ENCODE measurements at regions not wholly inside any gene's neighbourhood (a gene's known extent, or its start where the extent isn't known, plus 50 kb on each side); places are given as distances from the start of the nearest gene placed in this dataset.

- Histone ChIP-seq H3K36me3 (replicated peaks; ENCODE audit: insufficient read depth, low read depth) (no peaks in the 10 kb centered on the region), H3K9me2 (replicated peaks; ENCODE audit: insufficient read depth) (no peaks in the 10 kb centered on the region), H3K4me3 (no peak overlapping the region), H3K4me2 (no peak overlapping the region), H3K27me3 (no peaks in the 10 kb centered on the region), H3K27ac (no peak overlapping the region), H2AFZ (no peak overlapping the region), H4K20me1 (ENCODE audit: insufficient read depth, poor library complexity, severe bottlenecking) (no peaks in the 10 kb centered on the region), H3K79me2 (no peaks in the 10 kb centered on the region), H3K4me1 (ENCODE audit: insufficient read depth) (no peaks in the 10 kb centered on the region), H3K9me3 (ENCODE audit: low read depth) (no peaks in the 10 kb centered on the region)
- 21% methylated on average over 4 of the region's 4 CpGs for WGBS (ENCODE audit: low lambda C conversion rate, missing lambda C conversion rate)
- TF ChIP-seq CTCF (IDR thresholded peaks at IDR 0.05; ENCODE audit: poor library complexity) (no peak), EZH2phosphoT487 (IDR thresholded peaks at IDR 0.05; ENCODE audit: low read depth, severe bottlenecking, unreplicated experiment) (no peak), EZH2 (IDR thresholded peaks at IDR 0.05; ENCODE audit: borderline replicate concordance) (no peak)
- DNase-seq (ENCODE audit: low spot score) = no peak
Observed at GRCh38 chr13:65529541-65529940, 1700.6 kb downstream of the PCDH9 start.

GRCh38 chr13:65508745-65509144, 1721.4 kb downstream of the PCDH9 start:
- H3K79me2 ChIP-seq = no peaks in the 10 kb centered on the region
- H3K36me3 ChIP-seq (replicated peaks; ENCODE audit: insufficient read depth, low read depth) = no peaks in the 10 kb centered on the region
- TF ChIP-seq EZH2 (IDR thresholded peaks at IDR 0.05; ENCODE audit: borderline replicate concordance) (no peak), EZH2phosphoT487 (IDR thresholded peaks at IDR 0.05; ENCODE audit: low read depth, severe bottlenecking, unreplicated experiment) (no peak), CTCF (IDR thresholded peaks at IDR 0.05; ENCODE audit: poor library complexity) (no peak)
- no peak overlapping the region for H3K27ac ChIP-seq
- no peak for DNase-seq (ENCODE audit: low spot score)
- H3K27me3 ChIP-seq = no peaks in the 10 kb centered on the region
- no peak overlapping the region for H3K4me3 ChIP-seq
- no peaks in the 10 kb centered on the region for H3K9me3 ChIP-seq (ENCODE audit: low read depth)
- no peaks in the 10 kb centered on the region for H3K4me1 ChIP-seq (ENCODE audit: insufficient read depth)
- H3K9me2 ChIP-seq (replicated peaks; ENCODE audit: insufficient read depth) = no peaks in the 10 kb centered on the region
- no peaks in the 10 kb centered on the region for H4K20me1 ChIP-seq (ENCODE audit: insufficient read depth, poor library complexity, severe bottlenecking)
- H2AFZ ChIP-seq = no peak overlapping the region
- H3K4me2 ChIP-seq = no peak overlapping the region

GRCh38 chr13:65508338-65508737, 1721.8 kb downstream of the PCDH9 start:
- no peaks in the 10 kb centered on the region for H3K79me2 ChIP-seq
- no peak for DNase-seq (ENCODE audit: low spot score)
- no peaks in the 10 kb centered on the region for H3K4me1 ChIP-seq (ENCODE audit: insufficient read depth)
- H3K4me2 ChIP-seq = no peak overlapping the region
- no peaks in the 10 kb centered on the region for H3K9me3 ChIP-seq (ENCODE audit: low read depth)
- TF ChIP-seq CTCF (IDR thresholded peaks at IDR 0.05; ENCODE audit: poor library complexity) (no peak), EZH2phosphoT487 (IDR thresholded peaks at IDR 0.05; ENCODE audit: low read depth, severe bottlenecking, unreplicated experiment) (no peak), EZH2 (IDR thresholded peaks at IDR 0.05; ENCODE audit: borderline replicate concordance) (no peak)
- no peak overlapping the region for H3K4me3 ChIP-seq
- H3K27me3 ChIP-seq = no peaks in the 10 kb centered on the region
- no peaks in the 10 kb centered on the region for H4K20me1 ChIP-seq (ENCODE audit: insufficient read depth, poor library complexity, severe bottlenecking)
- no peaks in the 10 kb centered on the region for H3K9me2 ChIP-seq (replicated peaks; ENCODE audit: insufficient read depth)
- no peak overlapping the region for H2AFZ ChIP-seq
- H3K27ac ChIP-seq = no peak overlapping the region
- H3K36me3 ChIP-seq (replicated peaks; ENCODE audit: insufficient read depth, low read depth) = no peaks in the 10 kb centered on the region

- H3K4me1 ChIP-seq (ENCODE audit: insufficient read depth) = no peaks in the 10 kb centered on the region
- no peak overlapping the region for H3K4me3 ChIP-seq
- no peak overlapping the region for H2AFZ ChIP-seq
- no peaks in the 10 kb centered on the region for H3K36me3 ChIP-seq (replicated peaks; ENCODE audit: insufficient read depth, low read depth)
- H3K27ac ChIP-seq = no peak overlapping the region
- no peaks in the 10 kb centered on the region for H3K27me3 ChIP-seq
- DNase-seq (ENCODE audit: low spot score) = no peak
- H3K9me2 ChIP-seq (replicated peaks; ENCODE audit: insufficient read depth) = no peaks in the 10 kb centered on the region
- TF ChIP-seq EZH2 (IDR thresholded peaks at IDR 0.05; ENCODE audit: borderline replicate concordance) (no peak), EZH2phosphoT487 (IDR thresholded peaks at IDR 0.05; ENCODE audit: low read depth, severe bottlenecking, unreplicated experiment) (no peak), CTCF (IDR thresholded peaks at IDR 0.05; ENCODE audit: poor library complexity) (no peak)
- H4K20me1 ChIP-seq (ENCODE audit: insufficient read depth, poor library complexity, severe bottlenecking) = no peaks in the 10 kb centered on the region
- 88% methylated on average over 1 of the region's 1 CpG for WGBS (ENCODE audit: low lambda C conversion rate, missing lambda C conversion rate)
- H3K79me2 ChIP-seq = no peaks in the 10 kb centered on the region
- H3K9me3 ChIP-seq (ENCODE audit: low read depth) = no peaks in the 10 kb centered on the region
- no peak overlapping the region for H3K4me2 ChIP-seq
Observed at GRCh38 chr13:65505941-65506340, 1724.2 kb downstream of the PCDH9 start.

Data from hepatocyte (in vitro differentiated cells).